H1 (cell line): ENCODE measurements at regions not wholly inside any gene's neighbourhood (a gene's known extent, or its start where the extent isn't known, plus 50 kb on each side); places are given as distances from the start of the nearest gene placed in this dataset.

Source experiments
- EZH2 ChIP-seq: fragments of 200-600 bp; sonication (generic); IDR thresholded peaks from 2 replicates; pipeline ENCODE4 v1.7.1; 2012; ENCODE audit warnings: low read depth, mild to moderate bottlenecking, moderate library complexity, low read length, inconsistent platforms; ENCODE audit not compliant: severe bottlenecking
- HDAC6 ChIP-seq: IDR thresholded peaks from one replicate; pipeline ENCODE4 v1.7.1; 2012; ENCODE audit warnings: low read depth, mild to moderate bottlenecking, inconsistent platforms, low read length, moderate library complexity
- POLR2A ChIP-seq, 2 experiments: IDR thresholded peaks; 1 replicate in 1 of 2; 2 replicates in 1 of 2; pipeline ENCODE4 v1.6.1; 2011; ENCODE audit warnings: low read depth in 2 of 2, low read length in 2 of 2, mild to moderate bottlenecking in 2 of 2; ENCODE audit errors: control extremely low read depth in 1 of 2
- SP2 ChIP-seq: IDR thresholded peaks from 2 replicates; pipeline ENCODE4 v1.6.1; 2012; ENCODE audit warnings: mild to moderate bottlenecking, low read length, inconsistent platforms
- TBP ChIP-seq: IDR thresholded peaks from 2 replicates; pipeline ENCODE4 v1.6.1; 2011; ENCODE audit warnings: low read depth, low read length, improper control_type of control experiment
- YY1 ChIP-seq: IDR thresholded peaks from 2 replicates; pipeline ENCODE4 v1.6.1; 2011; ENCODE audit warnings: low read depth, mild to moderate bottlenecking, low read length
- TF ChIP-seq, protein P1 (sequence below): IDR thresholded peaks from 2 replicates; pipeline ENCODE4 v1.6.1; 2012; ENCODE audit warnings: inconsistent platforms

DNA sequence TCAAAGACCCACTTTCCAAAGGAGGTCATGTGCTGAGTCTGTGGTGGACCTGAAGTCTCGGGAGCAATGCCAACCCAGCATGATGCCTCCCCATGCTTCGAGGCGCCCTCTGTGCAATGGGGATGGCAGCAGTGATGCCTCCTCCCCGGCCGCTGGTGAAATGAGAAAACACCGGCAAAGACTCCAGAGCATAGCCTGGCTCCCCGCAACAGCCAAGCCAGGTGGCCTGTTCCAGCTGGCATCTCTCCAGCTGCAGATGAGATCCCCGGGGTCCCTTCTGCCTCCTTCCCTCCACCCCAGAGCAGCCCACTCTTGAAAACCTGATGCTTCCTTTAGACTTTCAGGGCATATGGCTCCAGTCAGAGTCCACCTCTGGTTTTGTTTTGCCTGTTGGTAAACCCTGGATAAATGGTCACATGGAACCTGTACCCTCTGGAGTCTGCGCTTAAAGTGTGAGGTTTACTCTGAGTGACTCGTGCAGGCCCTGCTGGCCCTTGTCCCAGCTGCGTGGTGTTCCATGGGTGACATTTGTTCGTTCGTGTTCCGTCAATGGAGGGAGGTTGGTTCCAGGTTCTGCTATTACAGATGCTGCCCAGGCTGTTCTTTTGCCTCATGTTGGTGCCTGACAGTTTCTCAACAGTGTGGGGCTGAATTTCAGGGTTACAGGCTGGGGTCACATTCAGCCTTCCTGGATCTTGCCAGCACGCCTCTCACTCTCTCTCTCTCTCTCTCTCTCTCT, 181.8 kb upstream of the CIBAR2 start:
- TF ChIP-seq TBP (no peak), EZH2 (no peak), YY1 (no peak), HDAC6 (no peak), POLR2A (IDR thresholded peaks at IDR 0.05; ENCODE audit: control extremely low read depth in 1 of 2, low read depth in 2 of 2, low read length in 2 of 2) (no peak), SP2 (no peak)
- TF ChIP-seq, protein P1, sequence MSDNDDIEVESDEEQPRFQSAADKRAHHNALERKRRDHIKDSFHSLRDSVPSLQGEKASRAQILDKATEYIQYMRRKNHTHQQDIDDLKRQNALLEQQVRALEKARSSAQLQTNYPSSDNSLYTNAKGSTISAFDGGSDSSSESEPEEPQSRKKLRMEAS, result no peak
